ENCODE measurements at regions not wholly inside any gene's neighbourhood (a gene's known extent, or its start where the extent isn't known, plus 50 kb on each side); places are given as distances from the start of the nearest gene placed in this dataset.
A peak's percentile ranks its signal among the peaks of the same experiment; 100 is the strongest.

DNA sequence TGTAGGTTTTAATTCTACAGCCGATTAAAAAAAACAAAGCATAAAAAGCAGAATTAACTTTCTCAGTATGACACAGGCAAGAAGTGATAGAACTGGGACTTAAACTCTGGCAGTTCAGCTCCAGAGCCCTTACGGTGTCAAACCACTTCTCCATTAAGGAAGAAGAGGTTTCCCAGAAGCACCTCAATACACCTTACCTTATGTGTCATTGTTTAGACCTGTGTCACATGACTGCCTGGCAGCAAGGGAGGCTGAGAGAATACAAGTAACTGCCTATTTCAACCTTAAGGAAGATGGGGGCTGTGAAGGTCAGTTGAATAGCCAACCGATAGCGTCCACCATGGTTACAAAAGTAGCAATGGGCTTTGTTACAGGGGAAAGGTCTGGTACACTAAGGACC lies 54.6 kb upstream of the ARHGAP5 start:
- peak; percentile 36 for DNase-seq (ENCODE audit: low read depth)

DNA sequence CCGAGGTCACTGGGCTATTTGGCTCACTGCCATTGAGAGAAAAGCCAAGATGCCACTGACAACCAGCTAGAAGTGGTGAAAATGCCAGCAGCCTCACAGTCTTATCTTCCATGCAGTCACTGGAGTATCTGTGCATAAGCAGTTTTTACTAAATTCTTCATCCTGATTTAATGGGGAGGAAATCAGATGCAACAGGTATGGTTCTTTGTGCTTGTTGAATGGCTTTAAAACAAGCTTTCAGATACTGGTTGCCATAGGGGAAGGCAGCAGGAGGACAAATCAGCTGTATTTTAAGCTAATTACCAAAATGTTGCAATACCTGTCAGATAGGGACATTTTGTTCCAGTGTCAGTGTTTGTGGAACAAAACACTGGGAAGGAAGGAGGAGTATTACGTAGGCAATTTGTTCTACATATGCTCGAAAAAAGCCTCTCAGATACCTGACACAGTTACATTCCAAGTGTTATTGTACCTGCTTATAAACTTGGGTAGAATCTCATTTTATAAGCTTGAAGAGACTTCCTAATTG lies 54.1 kb upstream of the ARHGAP5 start:
- peak; percentile 72 for DNase-seq (ENCODE audit: low read depth)

DNA sequence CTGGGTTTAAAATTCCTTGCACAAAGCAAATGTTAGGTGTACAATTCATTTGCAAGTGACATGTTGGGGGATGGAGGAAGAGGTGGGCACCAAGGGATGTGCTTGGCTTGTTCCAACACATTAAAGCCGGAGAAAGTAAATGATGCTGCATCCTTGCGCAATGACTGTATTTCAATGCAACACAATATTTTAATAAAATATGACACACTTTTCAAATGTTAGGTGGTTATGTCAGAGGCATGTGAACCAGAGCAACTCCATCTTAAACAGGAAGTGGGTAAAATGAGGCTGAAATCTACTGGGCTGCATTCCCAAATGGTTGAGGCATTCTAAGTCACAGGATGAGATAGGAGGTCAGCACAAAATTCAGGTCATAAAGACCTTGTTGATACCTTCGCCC lies 53.6 kb upstream of the ARHGAP5 start:
- no peak for DNase-seq (ENCODE audit: low read depth)

DNA sequence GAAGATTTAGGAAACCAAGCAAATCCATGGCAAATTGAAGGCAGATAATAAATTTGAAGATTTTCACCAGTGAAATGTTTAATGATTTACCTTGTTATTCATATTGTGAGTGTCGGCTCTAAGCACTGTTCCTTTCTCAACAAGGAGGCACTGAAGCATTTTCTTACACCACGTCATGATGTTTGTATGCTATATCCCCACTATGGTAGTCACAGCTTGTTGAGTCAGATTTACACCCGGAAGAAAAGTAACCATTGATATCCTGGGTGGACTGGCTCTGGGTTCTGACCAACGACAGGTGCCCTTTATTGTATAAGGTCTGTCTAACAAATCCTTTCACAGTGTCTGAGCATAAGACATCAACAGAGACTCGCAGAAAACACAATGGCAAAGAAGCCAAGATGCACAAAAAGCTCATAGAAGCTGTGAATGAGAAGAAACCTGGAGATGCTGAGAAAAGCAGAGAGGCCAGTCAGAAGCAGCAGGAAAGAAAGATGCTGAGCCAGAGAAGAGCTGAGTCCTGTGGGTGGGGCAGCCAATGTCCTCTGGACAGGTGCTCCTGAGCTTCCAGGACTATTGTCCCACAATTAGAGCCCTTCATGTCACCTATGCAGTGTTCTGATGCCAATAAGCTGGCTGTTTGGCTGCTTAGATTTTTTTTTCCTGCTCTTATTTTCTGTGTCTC lies 49.7 kb upstream of the ARHGAP5 start:
- DNase-seq (ENCODE audit: low read depth), result peak; percentile 99

Data from renal cortical epithelial cell (primary cell).